ENCODE measurements at regions not wholly inside any gene's neighbourhood (a gene's known extent, or its start where the extent isn't known, plus 50 kb on each side); places are given as distances from the start of the nearest gene placed in this dataset.

GRCh38 chr12:90260136-90260535 lies 551.5 kb upstream of the ATP2B1 start:
- no peak for DNase-seq (ENCODE audit: low spot score)
- TF ChIP-seq CTCF (conservative IDR thresholded peaks at IDR 0.05; ENCODE audit: low read depth): no peak
- ChIA-PET POLR2A (ENCODE audit: low non-redundant PET) (no interaction called here), CTCF (no interaction called here)
- H3K27ac ChIP-seq: no peak overlapping the region

GRCh38 chr12:90257927-90258624 lies 549.4 kb upstream of the ATP2B1 start:
- ChIA-PET POLR2A (ENCODE audit: low non-redundant PET) (no interaction called here), CTCF (no interaction called here)
- DNase-seq (ENCODE audit: low spot score): no peak
- H3K27ac ChIP-seq: no peak overlapping the region
- TF ChIP-seq CTCF (conservative IDR thresholded peaks at IDR 0.05; ENCODE audit: low read depth): no peak

GRCh38 chr12:90254796-90255195 lies 546.2 kb upstream of the ATP2B1 start:
- POLR2A ChIA-PET (ENCODE audit: low non-redundant PET): no interaction called here
- H3K27ac ChIP-seq: no peak overlapping the region
- no peak for DNase-seq (ENCODE audit: low spot score)
- no peak for TF ChIP-seq CTCF (conservative IDR thresholded peaks at IDR 0.05; ENCODE audit: low read depth)
- CTCF ChIA-PET: interaction anchor here (0.6 kb wide), 2 partner anchors 23 to 292 kb away, joined by 3 to 5 read pairs; no protein-coding TSS in a partner anchor

- ChIA-PET POLR2A (ENCODE audit: low non-redundant PET) (no interaction called here), CTCF (no interaction called here)
- peak overlapping the region; percentile 71 for H3K27ac ChIP-seq
- TF ChIP-seq CTCF (conservative IDR thresholded peaks at IDR 0.05; ENCODE audit: low read depth): peak; percentile 28; the same call in 1 of the 2 replicates
- peak; percentile 85 for DNase-seq (ENCODE audit: low spot score)
These were observed 545.1 kb upstream of the ATP2B1 start for GRCh38 chr12:90253674-90254181.

GRCh38 chr12:90253136-90253535 lies 544.5 kb upstream of the ATP2B1 start:
- H3K27ac ChIP-seq: no peak overlapping the region
- CTCF ChIA-PET: no interaction called here
- TF ChIP-seq CTCF (conservative IDR thresholded peaks at IDR 0.05; ENCODE audit: low read depth): no peak
- no peak for DNase-seq (ENCODE audit: low spot score)
- POLR2A ChIA-PET (ENCODE audit: low non-redundant PET): no interaction called here

GRCh38 chr12:90250766-90251165 lies 542.1 kb upstream of the ATP2B1 start:
- H3K27ac ChIP-seq: no peak overlapping the region
- CTCF ChIA-PET: no interaction called here
- DNase-seq (ENCODE audit: low spot score): no peak
- no peak for TF ChIP-seq CTCF (conservative IDR thresholded peaks at IDR 0.05; ENCODE audit: low read depth)
- POLR2A ChIA-PET (ENCODE audit: low non-redundant PET): no interaction called here
